ENCODE measurements at regions not wholly inside any gene's neighbourhood (a gene's known extent, or its start where the extent isn't known, plus 50 kb on each side); places are given as distances from the start of the nearest gene placed in this dataset.
"Not testable (repeated sequence)": the region's sequence is repeated elsewhere in the genome, so short reads cannot be mapped to it uniquely, and the experiment has no call there.

GRCh38 chr18:76616373-76616772 is 121.3 kb upstream of the ZNF516 start:
- DNase-seq (ENCODE audit: extremely low spot score), result no peak
- no peaks in the 10 kb centered on the region for H3K27me3 ChIP-seq
- intact Hi-C loops (cut with DNase I), result loop anchor here (10.0 kb wide), 1 partner anchor 122 kb away; the partner anchor contains the start of gene ZNF516
- H3K9me3 ChIP-seq, result no peaks in the 10 kb centered on the region
- WGBS, result 83% methylated on average over 7 of the region's 7 CpGs
- no peaks in the 10 kb centered on the region for H3K36me3 ChIP-seq
- H3K4me1 ChIP-seq, result peaks cover 21 to 25% (median 23%) of the 10 kb centered on the region in 4 donors
- H3K27ac ChIP-seq (replicated peaks in 1 of 4), result no peak overlapping the region
- TF ChIP-seq CTCF (IDR thresholded peaks at IDR 0.05), result no peak
- TF ChIP-seq EP300 (IDR thresholded peaks at IDR 0.05), result no peak
- no peak for TF ChIP-seq POLR2A (IDR thresholded peaks at IDR 0.05; ENCODE audit: low read depth)
- no peak for TF ChIP-seq POLR2AphosphoS5 (IDR thresholded peaks at IDR 0.05)
- H3K4me3 ChIP-seq, result no peak overlapping the region

GRCh38 chr18:76615065-76615733 is 120.2 kb upstream of the ZNF516 start:
- 89% methylated on average over 17 of the region's 17 CpGs for WGBS
- TF ChIP-seq EP300 (IDR thresholded peaks at IDR 0.05) (no peak), POLR2A (IDR thresholded peaks at IDR 0.05; ENCODE audit: low read depth) (no peak), CTCF (IDR thresholded peaks at IDR 0.05) (no peak), POLR2AphosphoS5 (IDR thresholded peaks at IDR 0.05) (no peak)
- intact Hi-C loops (cut with DNase I), result loop anchor here (10.0 kb wide), 1 partner anchor 120 kb away; the partner anchor contains the start of gene ZNF516
- H3K4me1 ChIP-seq, result peaks cover 11 to 22% (median 16%) of the 10 kb centered on the region in 4 donors
- H3K27ac ChIP-seq (replicated peaks in 1 of 4), result no peak overlapping the region
- H3K27me3 ChIP-seq, result no peaks in the 10 kb centered on the region
- no peaks in the 10 kb centered on the region for H3K9me3 ChIP-seq
- DNase-seq (ENCODE audit: extremely low spot score), result no peak
- no peaks in the 10 kb centered on the region for H3K36me3 ChIP-seq
- no peak overlapping the region for H3K4me3 ChIP-seq

- Histone ChIP-seq H3K4me3 (no peak overlapping the region), H3K4me1 (peaks cover 0 to 9% (median 4%) of the 10 kb centered on the region in 4 donors), H3K27ac (replicated peaks in 1 of 4) (no peak overlapping the region), H3K9me3 (no peaks in the 10 kb centered on the region), H3K36me3 (no peaks in the 10 kb centered on the region), H3K27me3 (no peaks in the 10 kb centered on the region)
- intact Hi-C loops (cut with DNase I), result loop anchor here (10.0 kb wide), 1 partner anchor 119 kb away; the partner anchor contains the start of gene ZNF516
- 92% methylated on average over 25 of the region's 25 CpGs for WGBS
- DNase-seq (ENCODE audit: extremely low spot score), result no peak
- TF ChIP-seq POLR2A (IDR thresholded peaks at IDR 0.05; ENCODE audit: low read depth) (no peak), EP300 (IDR thresholded peaks at IDR 0.05) (no peak), CTCF (IDR thresholded peaks at IDR 0.05) (no peak), POLR2AphosphoS5 (IDR thresholded peaks at IDR 0.05) (no peak)
Observed at GRCh38 chr18:76613755-76614120, 118.7 kb upstream of the ZNF516 start.

GRCh38 chr18:76613053-76613754 is 118.2 kb upstream of the ZNF516 start:
- Histone ChIP-seq H3K36me3 (no peaks in the 10 kb centered on the region), H3K27ac (replicated peaks in 1 of 4) (no peak overlapping the region), H3K4me3 (no peak overlapping the region), H3K9me3 (no peaks in the 10 kb centered on the region), H3K27me3 (no peaks in the 10 kb centered on the region), H3K4me1 (peaks cover 0 to 9% (median 4%) of the 10 kb centered on the region in 4 donors)
- DNase-seq (ENCODE audit: extremely low spot score), result no peak
- whole genome bisulfite sequencing, result 83% methylated on average over 16 of the region's 16 CpGs
- intact Hi-C loops (cut with DNase I), result loop anchor here (10.0 kb wide), 1 partner anchor 118 kb away; the partner anchor contains the start of gene ZNF516
- TF ChIP-seq POLR2AphosphoS5 (IDR thresholded peaks at IDR 0.05) (no peak), CTCF (IDR thresholded peaks at IDR 0.05) (no peak), POLR2A (IDR thresholded peaks at IDR 0.05; ENCODE audit: low read depth) (no peak), EP300 (IDR thresholded peaks at IDR 0.05) (no peak)

- H3K9me3 ChIP-seq; H3K36me3 ChIP-seq; H3K27me3 ChIP-seq; H3K4me1 ChIP-seq; H3K4me3 ChIP-seq; H3K27ac ChIP-seq (replicated peaks in 1 of 4); DNase-seq (ENCODE audit: extremely low spot score): not testable (repeated sequence)
- WGBS, result 92% methylated on average over 25 of the region's 26 CpGs
- intact Hi-C loops (cut with DNase I), result loop anchor here (10.0 kb wide), 1 partner anchor 117 kb away; the partner anchor contains the start of gene ZNF516
Observed at GRCh38 chr18:76611750-76612045, 116.7 kb upstream of the ZNF516 start.
